HUES64 (cell line): ENCODE measurements at regions not wholly inside any gene's neighbourhood (a gene's known extent, or its start where the extent isn't known, plus 50 kb on each side); places are given as distances from the start of the nearest gene placed in this dataset.
"Not testable (repeated sequence)": the region's sequence is repeated elsewhere in the genome, so short reads cannot be mapped to it uniquely, and the experiment has no call there.

ENCODE experiments used
- H3K27ac ChIP-seq: 2 replicates; pipeline ENCODE4 v1.7.0; 2013; ENCODE audit warnings: low read depth, low read length, inconsistent platforms
- H3K27me3 ChIP-seq: 2 replicates; pipeline ENCODE4 v1.6.1; 2013; ENCODE audit warnings: mild to moderate bottlenecking, low read length; ENCODE audit not compliant: insufficient read depth
- H3K36me3 ChIP-seq: 2 replicates; pipeline ENCODE4 v1.6.1; 2013; ENCODE audit warnings: mild to moderate bottlenecking, low read length; ENCODE audit not compliant: insufficient read depth
- H3K4me1 ChIP-seq: 2 replicates; pipeline ENCODE4 v1.6.1; 2013; ENCODE audit warnings: mild to moderate bottlenecking, low read length, moderate library complexity; ENCODE audit not compliant: insufficient read depth
- H3K4me3 ChIP-seq: 2 replicates; pipeline ENCODE4 v1.5.1; 2013; ENCODE audit warnings: mild to moderate bottlenecking, low read length, moderate library complexity
- H3K9ac ChIP-seq: 2 replicates; pipeline ENCODE4 v1.6.1; 2013; ENCODE audit warnings: mild to moderate bottlenecking, low read depth, low read length
- H3K9me3 ChIP-seq: 2 replicates; pipeline ENCODE4 v1.6.1; 2013; ENCODE audit warnings: low read depth, low read length; ENCODE audit not compliant: insufficient read depth
- WGBS: fragments of 150-250, 120-280 bp; methylation state at CpG from one replicate; pipeline ENCODE4 v1.1.7; 2013; ENCODE audit warnings: missing lambda C conversion rate; 5-methylcytosine and 5-hydroxymethylcytosine counted together

- whole genome bisulfite sequencing: 90% methylated on average over 3 of the region's 3 CpGs
- Histone ChIP-seq H3K27ac (no peak overlapping the region), H3K27me3 (no peaks in the 10 kb centered on the region), H3K9me3 (no peaks in the 10 kb centered on the region), H3K4me1 (0 out of 2 replicates have a peak, but pooled peaks cover 3% of the 10 kb centered on the region), H3K4me3 (no peak overlapping the region), H3K36me3 (no peaks in the 10 kb centered on the region), H3K9ac (no peak overlapping the region)
Measured at GRCh38 chr14:97058074-97058467, 260.9 kb downstream of the VRK1 start.

GRCh38 chr14:97058589-97058988 is 261.4 kb downstream of the VRK1 start:
- Histone ChIP-seq H3K27me3 (no peaks in the 10 kb centered on the region), H3K9me3 (no peaks in the 10 kb centered on the region), H3K4me1 (0 out of 2 replicates have a peak, but pooled peaks cover 3% of the 10 kb centered on the region), H3K4me3 (no peak overlapping the region), H3K9ac (no peak overlapping the region), H3K36me3 (no peaks in the 10 kb centered on the region), H3K27ac (no peak overlapping the region)
- 98% methylated on average over 2 of the region's 2 CpGs for WGBS

GRCh38 chr14:97061198-97061597 is 264.0 kb downstream of the VRK1 start:
- H3K9ac ChIP-seq: no peak overlapping the region
- H3K4me3 ChIP-seq: no peak overlapping the region
- 92% methylated on average over 14 of the region's 14 CpGs for WGBS
- H3K27me3 ChIP-seq: no peaks in the 10 kb centered on the region
- H3K4me1 ChIP-seq: no peaks in the 10 kb centered on the region
- H3K27ac ChIP-seq: no peak overlapping the region
- no peaks in the 10 kb centered on the region for H3K9me3 ChIP-seq
- no peaks in the 10 kb centered on the region for H3K36me3 ChIP-seq

- Histone ChIP-seq H3K9ac (no peak overlapping the region), H3K27ac (no peak overlapping the region), H3K4me3 (no peak overlapping the region), H3K4me1 (no peaks in the 10 kb centered on the region), H3K27me3 (no peaks in the 10 kb centered on the region), H3K36me3 (no peaks in the 10 kb centered on the region), H3K9me3 (no peaks in the 10 kb centered on the region)
- 95% methylated on average over 1 of the region's 1 CpG for WGBS
Measured at GRCh38 chr14:97061714-97062113, 264.5 kb downstream of the VRK1 start.

- Histone ChIP-seq H3K4me1 (no peaks in the 10 kb centered on the region), H3K9ac (no peak overlapping the region), H3K9me3 (no peaks in the 10 kb centered on the region), H3K27me3 (no peaks in the 10 kb centered on the region), H3K36me3 (no peaks in the 10 kb centered on the region), H3K4me3 (no peak overlapping the region), H3K27ac (no peak overlapping the region)
- 90% methylated on average over 7 of the region's 7 CpGs for WGBS
Measured at GRCh38 chr14:97065305-97066067, 268.3 kb downstream of the VRK1 start.

GRCh38 chr14:97066068-97066899 is 269.1 kb downstream of the VRK1 start:
- 85% methylated on average over 5 of the region's 6 CpGs for WGBS
- H3K9ac ChIP-seq: no peak overlapping the region
- H3K4me1 ChIP-seq: no peaks in the 10 kb centered on the region; the same call in 1 of the 2 replicates
- no peak overlapping the region for H3K4me3 ChIP-seq
- H3K27ac ChIP-seq: no peak overlapping the region
- no peaks in the 10 kb centered on the region for H3K36me3 ChIP-seq
- no peaks in the 10 kb centered on the region for H3K27me3 ChIP-seq
- H3K9me3 ChIP-seq: no peaks in the 10 kb centered on the region

GRCh38 chr14:97068293-97068692 is 271.1 kb downstream of the VRK1 start:
- H3K9me3 ChIP-seq, H3K4me1 ChIP-seq, H3K27ac ChIP-seq, H3K4me3 ChIP-seq, H3K36me3 ChIP-seq, H3K9ac ChIP-seq, H3K27me3 ChIP-seq: not testable (repeated sequence)
- WGBS: 87% methylated on average over 1 of the region's 1 CpG

- H3K4me1 ChIP-seq: no peaks in the 10 kb centered on the region; the same call in 1 of the 2 replicates
- no peak overlapping the region for H3K4me3 ChIP-seq
- H3K27ac ChIP-seq: no peak overlapping the region
- H3K27me3 ChIP-seq: no peaks in the 10 kb centered on the region
- H3K9me3 ChIP-seq: no peaks in the 10 kb centered on the region
- WGBS: 96% methylated on average over 6 of the region's 6 CpGs
- H3K9ac ChIP-seq: no peak overlapping the region
- no peaks in the 10 kb centered on the region for H3K36me3 ChIP-seq
Measured at GRCh38 chr14:97070259-97070658, 273.1 kb downstream of the VRK1 start.

GRCh38 chr14:97071177-97071576 is 274.0 kb downstream of the VRK1 start:
- no peak overlapping the region for H3K4me3 ChIP-seq
- H3K36me3 ChIP-seq: no peaks in the 10 kb centered on the region
- H3K9me3 ChIP-seq: no peaks in the 10 kb centered on the region
- WGBS: 79% methylated on average over 8 of the region's 8 CpGs
- no peaks in the 10 kb centered on the region for H3K27me3 ChIP-seq
- no peak overlapping the region for H3K27ac ChIP-seq
- no peak overlapping the region for H3K9ac ChIP-seq
- H3K4me1 ChIP-seq: no peaks in the 10 kb centered on the region; the same call in 1 of the 2 replicates

- Histone ChIP-seq H3K4me3 (no peak overlapping the region), H3K9me3 (no peaks in the 10 kb centered on the region), H3K27ac (no peak overlapping the region), H3K36me3 (no peaks in the 10 kb centered on the region), H3K9ac (no peak overlapping the region), H3K27me3 (no peaks in the 10 kb centered on the region), H3K4me1 (no peaks in the 10 kb centered on the region; the same call in 1 of the 2 replicates)
- WGBS: 87% methylated on average over 5 of the region's 5 CpGs
Measured at GRCh38 chr14:97073622-97074021, 276.4 kb downstream of the VRK1 start.

GRCh38 chr14:97074456-97074855 is 277.3 kb downstream of the VRK1 start:
- WGBS: 90% methylated on average over 6 of the region's 6 CpGs
- Histone ChIP-seq H3K27me3 (no peaks in the 10 kb centered on the region), H3K4me3 (no peak overlapping the region), H3K4me1 (no peaks in the 10 kb centered on the region; the same call in 1 of the 2 replicates), H3K9ac (no peak overlapping the region), H3K9me3 (no peaks in the 10 kb centered on the region), H3K36me3 (no peaks in the 10 kb centered on the region), H3K27ac (no peak overlapping the region)
